ENCODE measurements at regions not wholly inside any gene's neighbourhood (a gene's known extent, or its start where the extent isn't known, plus 50 kb on each side); places are given as distances from the start of the nearest gene placed in this dataset.

GRCh38 chr11:127996825-127997224 lies 590.5 kb downstream of the ETS1 start:
- H3K27ac Mint-ChIP-seq = no peak overlapping the region
- H3K9me3 Mint-ChIP-seq = no peaks in the 10 kb centered on the region
- DNase-seq (no peak), ATAC-seq (ENCODE audit: low read depth in 2 of 2) (no peak)
- peaks cover 14 to 23% (median 20%) of the 10 kb centered on the region in 3 donors for H3K27me3 Mint-ChIP-seq
- H3K4me1 Mint-ChIP-seq = no peaks in the 10 kb centered on the region
- no peak overlapping the region for H3K4me3 Mint-ChIP-seq
- H3K36me3 Mint-ChIP-seq = no peaks in the 10 kb centered on the region

- Mint-ChIP-seq H3K4me3 (no peak overlapping the region), H3K36me3 (no peaks in the 10 kb centered on the region), H3K4me1 (no peaks in the 10 kb centered on the region), H3K27ac (no peak overlapping the region), H3K9me3 (no peaks in the 10 kb centered on the region), H3K27me3 (peaks cover 14 to 23% (median 20%) of the 10 kb centered on the region in 3 donors)
- DNase-seq (no peak), ATAC-seq (ENCODE audit: low read depth in 2 of 2) (no peak)
These were observed 591.4 kb downstream of the ETS1 start for GRCh38 chr11:127995921-127996320.

- Mint-ChIP-seq H3K27me3 (peaks cover 14 to 23% (median 22%) of the 10 kb centered on the region in 3 donors), H3K36me3 (no peaks in the 10 kb centered on the region), H3K9me3 (no peaks in the 10 kb centered on the region), H3K4me1 (no peaks in the 10 kb centered on the region), H3K4me3 (no peak overlapping the region), H3K27ac (no peak overlapping the region)
- DNase-seq (no peak), ATAC-seq (ENCODE audit: low read depth in 2 of 2) (no peak)
These were observed 592.6 kb downstream of the ETS1 start for GRCh38 chr11:127994736-127995135.

- ATAC-seq (ENCODE audit: low read depth in 2 of 2) = no peak
- peaks cover 14 to 24% (median 23%) of the 10 kb centered on the region in 3 donors for H3K27me3 Mint-ChIP-seq
- DNase-seq = no peak
- no peaks in the 10 kb centered on the region for H3K4me1 Mint-ChIP-seq
- H3K27ac Mint-ChIP-seq = peak overlapping the region in 2 of 6 donors; percentile 29 to 36
- H3K9me3 Mint-ChIP-seq = no peaks in the 10 kb centered on the region
- no peaks in the 10 kb centered on the region for H3K36me3 Mint-ChIP-seq
- H3K4me3 Mint-ChIP-seq = no peak overlapping the region
These were observed 593.6 kb downstream of the ETS1 start for GRCh38 chr11:127993788-127994187.

- no peak for DNase-seq
- Mint-ChIP-seq H3K4me3 (no peak overlapping the region), H3K36me3 (no peaks in the 10 kb centered on the region), H3K27ac (no peak overlapping the region), H3K4me1 (no peaks in the 10 kb centered on the region), H3K9me3 (no peaks in the 10 kb centered on the region), H3K27me3 (peaks cover 14 to 24% (median 23%) of the 10 kb centered on the region in 3 donors)
- ATAC-seq (ENCODE audit: low read depth in 2 of 2) = no peak
These were observed 594.1 kb downstream of the ETS1 start for GRCh38 chr11:127993281-127993680.

- Mint-ChIP-seq H3K9me3 (peaks cover 0 to 29% (median 12%) of the 10 kb centered on the region in 7 donors), H3K27me3 (peaks cover 5 to 12% (median 8%) of the 10 kb centered on the region in 3 donors), H3K4me3 (no peak overlapping the region), H3K4me1 (no peaks in the 10 kb centered on the region), H3K27ac (no peak overlapping the region), H3K36me3 (peaks cover 0 to 9% of the 10 kb centered on the region in 2 donors)
- ATAC-seq (ENCODE audit: low read depth in 2 of 2) (no peak), DNase-seq (no peak)
These were observed 601.3 kb downstream of the ETS1 start for GRCh38 chr11:127986073-127986472.

GRCh38 chr11:127972816-127973215 lies 614.5 kb downstream of the ETS1 start:
- Mint-ChIP-seq H3K27me3 (peaks cover 8 to 20% (median 14%) of the 10 kb centered on the region in 3 donors), H3K36me3 (no peaks in the 10 kb centered on the region), H3K4me1 (no peaks in the 10 kb centered on the region), H3K9me3 (peaks cover 3 to 9% (median 7%) of the 10 kb centered on the region in 7 donors), H3K4me3 (no peak overlapping the region), H3K27ac (no peak overlapping the region)
- no peak for ATAC-seq (ENCODE audit: low read depth in 2 of 2)
- DNase-seq = no peak

- H3K4me1 Mint-ChIP-seq = no peaks in the 10 kb centered on the region
- ATAC-seq (ENCODE audit: low read depth in 2 of 2) (no peak), DNase-seq (no peak)
- no peak overlapping the region for H3K4me3 Mint-ChIP-seq
- H3K9me3 Mint-ChIP-seq = peaks cover 0 to 8% (median 0%) of the 10 kb centered on the region in 7 donors
- H3K27me3 Mint-ChIP-seq = peaks cover 15 to 20% (median 18%) of the 10 kb centered on the region in 3 donors
- no peak overlapping the region for H3K27ac Mint-ChIP-seq
- no peaks in the 10 kb centered on the region for H3K36me3 Mint-ChIP-seq
These were observed 615.9 kb downstream of the ETS1 start for GRCh38 chr11:127971448-127971847.

- Mint-ChIP-seq H3K27ac (no peak overlapping the region), H3K27me3 (peaks cover 23 to 31% (median 26%) of the 10 kb centered on the region in 3 donors), H3K9me3 (peaks cover 0 to 3% (median 0%) of the 10 kb centered on the region in 7 donors), H3K36me3 (no peaks in the 10 kb centered on the region), H3K4me3 (no peak overlapping the region), H3K4me1 (no peaks in the 10 kb centered on the region)
- ATAC-seq (ENCODE audit: low read depth in 2 of 2) = no peak
- no peak for DNase-seq
These were observed 620.5 kb downstream of the ETS1 start for GRCh38 chr11:127966821-127967220.

GRCh38 chr11:127965939-127966668 lies 621.3 kb downstream of the ETS1 start:
- H3K27me3 Mint-ChIP-seq = peaks cover 23 to 31% (median 27%) of the 10 kb centered on the region in 3 donors
- ATAC-seq (ENCODE audit: low read depth in 2 of 2) (no peak), DNase-seq (no peak)
- H3K27ac Mint-ChIP-seq = no peak overlapping the region
- H3K9me3 Mint-ChIP-seq = peaks cover 0 to 3% (median 0%) of the 10 kb centered on the region in 7 donors
- no peaks in the 10 kb centered on the region for H3K36me3 Mint-ChIP-seq
- H3K4me1 Mint-ChIP-seq = no peaks in the 10 kb centered on the region
- no peak overlapping the region for H3K4me3 Mint-ChIP-seq

GRCh38 chr11:127962416-127962815 lies 624.9 kb downstream of the ETS1 start:
- no peak overlapping the region for H3K4me3 Mint-ChIP-seq
- ATAC-seq (ENCODE audit: low read depth in 2 of 2) = no peak

GRCh38 chr11:127950162-127950561 lies 637.2 kb downstream of the ETS1 start:
- Mint-ChIP-seq H3K27me3 (peaks cover 6 to 24% (median 18%) of the 10 kb centered on the region in 3 donors), H3K4me1 (no peaks in the 10 kb centered on the region), H3K4me3 (no peak overlapping the region), H3K36me3 (peaks cover 0 to 16% of the 10 kb centered on the region in 2 donors), H3K27ac (no peak overlapping the region), H3K9me3 (peaks cover 4 to 13% (median 7%) of the 10 kb centered on the region in 7 donors)
- DNase-seq (no peak), ATAC-seq (ENCODE audit: low read depth in 2 of 2) (no peak)

More at GRCh38 chr11:127962416-127962815, 624.9 kb downstream of the ETS1 start:
- H3K9me3 Mint-ChIP-seq = no peaks in the 10 kb centered on the region
- no peaks in the 10 kb centered on the region for H3K4me1 Mint-ChIP-seq
- peaks cover 19 to 27% (median 24%) of the 10 kb centered on the region in 3 donors for H3K27me3 Mint-ChIP-seq
- no peak for DNase-seq
- no peaks in the 10 kb centered on the region for H3K36me3 Mint-ChIP-seq
- no peak overlapping the region for H3K27ac Mint-ChIP-seq

- Mint-ChIP-seq H3K9me3 (peaks cover 0 to 15% (median 1%) of the 10 kb centered on the region in 7 donors), H3K4me3 (no peak overlapping the region), H3K4me1 (no peaks in the 10 kb centered on the region), H3K27ac (no peak overlapping the region), H3K27me3 (peaks cover 0 to 8% (median 4%) of the 10 kb centered on the region in 3 donors), H3K36me3 (no peaks in the 10 kb centered on the region)
- no peak for DNase-seq
- no peak for ATAC-seq (ENCODE audit: low read depth in 2 of 2)
These were observed 643.6 kb downstream of the ETS1 start for GRCh38 chr11:127943763-127944162.

GRCh38 chr11:127943152-127943551 lies 644.2 kb downstream of the ETS1 start:
- H3K27ac Mint-ChIP-seq = no peak overlapping the region
- no peak overlapping the region for H3K4me3 Mint-ChIP-seq
- H3K4me1 Mint-ChIP-seq = no peaks in the 10 kb centered on the region
- DNase-seq = no peak
- peaks cover 0 to 13% (median 1%) of the 10 kb centered on the region in 7 donors for H3K9me3 Mint-ChIP-seq
- H3K36me3 Mint-ChIP-seq = no peaks in the 10 kb centered on the region
- no peak for ATAC-seq (ENCODE audit: low read depth in 2 of 2)
- peaks cover 0 to 4% (median 2%) of the 10 kb centered on the region in 3 donors for H3K27me3 Mint-ChIP-seq

Measured in naive B cell (primary cell).